KMS-11 (cell line): ENCODE measurements at regions not wholly inside any gene's neighbourhood (a gene's known extent, or its start where the extent isn't known, plus 50 kb on each side); places are given as distances from the start of the nearest gene placed in this dataset.

Source experiments
- H2AFZ ChIP-seq: fragments of 200-600 bp; sonication (generic); 2 replicates; pipeline ENCODE4 v1.6.1; 2016; ENCODE audit warnings: antibody characterized with exemption, mixed run types, low read depth
- H3K27ac ChIP-seq: fragments of 200-600 bp; sonication (generic); 2 replicates; pipeline ENCODE4 v1.6.1; 2016; ENCODE audit warnings: mild to moderate bottlenecking, mixed run types
- H3K27me3 ChIP-seq: fragments of 200-600 bp; sonication (generic); 2 replicates; pipeline ENCODE4 v1.6.1; 2017; ENCODE audit warnings: mild to moderate bottlenecking, low read depth, mixed run types, moderate library complexity; ENCODE audit not compliant: insufficient read depth
- H3K36me3 ChIP-seq: fragments of 200-600 bp; sonication (generic); 2 replicates; pipeline ENCODE4 v1.6.1; 2017; ENCODE audit warnings: mild to moderate bottlenecking, mixed run types; ENCODE audit not compliant: insufficient read depth
- H3K4me1 ChIP-seq: fragments of 200-600 bp; sonication (generic); 2 replicates; pipeline ENCODE4 v1.6.1; 2016; ENCODE audit warnings: mild to moderate bottlenecking, low read depth, mixed run types; ENCODE audit not compliant: poor library complexity, severe bottlenecking
- H3K4me2 ChIP-seq: fragments of 200-600 bp; sonication (generic); 2 replicates; pipeline ENCODE4 v1.7.0; 2016; ENCODE audit warnings: mild to moderate bottlenecking, mixed run types
- H3K4me3 ChIP-seq: fragments of 200-600 bp; sonication (generic); IDR thresholded peaks from 2 replicates; pipeline ENCODE4 v1.6.1; 2017; ENCODE audit warnings: low read depth, low read length, mixed read lengths; ENCODE audit not compliant: insufficient read depth
- H3K79me2 ChIP-seq: fragments of 200-600 bp; sonication (generic); 2 replicates; pipeline ENCODE4 v1.6.1; 2016; ENCODE audit warnings: low read depth, mixed run types; ENCODE audit not compliant: insufficient read depth
- H3K9ac ChIP-seq: fragments of 200-600 bp; sonication (generic); 2 replicates; pipeline ENCODE4 v1.6.1; 2016; ENCODE audit warnings: mild to moderate bottlenecking, mixed run types
- H4K20me1 ChIP-seq: fragments of 200-600 bp; sonication (generic); 2 replicates; pipeline ENCODE4 v1.6.1; 2016; ENCODE audit warnings: mild to moderate bottlenecking, mixed run types; ENCODE audit not compliant: insufficient read depth
- CTCF ChIP-seq: fragments of 200-600 bp; sonication (generic); conservative IDR thresholded peaks from 2 replicates; pipeline ENCODE4 v1.6.1; 2017; ENCODE audit warnings: low read depth, mild to moderate bottlenecking, antibody characterized with exemption, low read length, moderate library complexity, mixed read lengths

GRCh38 chr5:158270996-158271554, 412.1 kb upstream of the CLINT1 start:
- Histone ChIP-seq H2AFZ (no peak overlapping the region), H3K27ac (no peak overlapping the region), H3K4me1 (no peaks in the 10 kb centered on the region), H3K79me2 (no peaks in the 10 kb centered on the region), H3K4me2 (no peak overlapping the region), H3K9ac (no peak overlapping the region), H3K36me3 (no peaks in the 10 kb centered on the region), H4K20me1 (no peaks in the 10 kb centered on the region), H3K4me3 (no peak overlapping the region), H3K27me3 (no peaks in the 10 kb centered on the region)
- no peak for TF ChIP-seq CTCF

GRCh38 chr5:158268286-158268685, 409.3 kb upstream of the CLINT1 start:
- H3K4me2 ChIP-seq: no peak overlapping the region
- no peaks in the 10 kb centered on the region for H3K79me2 ChIP-seq
- H3K4me1 ChIP-seq: no peaks in the 10 kb centered on the region
- H3K9ac ChIP-seq: no peak overlapping the region
- H4K20me1 ChIP-seq: no peaks in the 10 kb centered on the region
- H2AFZ ChIP-seq: no peak overlapping the region
- H3K27me3 ChIP-seq: no peaks in the 10 kb centered on the region
- no peak overlapping the region for H3K4me3 ChIP-seq
- H3K36me3 ChIP-seq: no peaks in the 10 kb centered on the region
- no peak for TF ChIP-seq CTCF
- H3K27ac ChIP-seq: no peak overlapping the region

- Histone ChIP-seq H3K36me3 (no peaks in the 10 kb centered on the region), H3K4me2 (no peak overlapping the region), H3K4me3 (no peak overlapping the region), H3K4me1 (no peaks in the 10 kb centered on the region), H3K27me3 (no peaks in the 10 kb centered on the region), H3K79me2 (no peaks in the 10 kb centered on the region), H3K27ac (no peak overlapping the region), H3K9ac (no peak overlapping the region), H2AFZ (no peak overlapping the region), H4K20me1 (no peaks in the 10 kb centered on the region)
- TF ChIP-seq CTCF: no peak
Measured at GRCh38 chr5:158267228-158267627, 408.3 kb upstream of the CLINT1 start.

GRCh38 chr5:158265931-158266700, 407.2 kb upstream of the CLINT1 start:
- Histone ChIP-seq H3K4me2 (no peak overlapping the region), H3K4me3 (no peak overlapping the region), H3K79me2 (no peaks in the 10 kb centered on the region), H4K20me1 (no peaks in the 10 kb centered on the region), H3K27me3 (no peaks in the 10 kb centered on the region), H2AFZ (no peak overlapping the region), H3K27ac (no peak overlapping the region), H3K36me3 (no peaks in the 10 kb centered on the region), H3K9ac (no peak overlapping the region), H3K4me1 (no peaks in the 10 kb centered on the region)
- no peak for TF ChIP-seq CTCF
